Stimulated activated memory B cell treated with anti-CD40 and anti-IgM and Interleukin-4, amounts not matched to agents 10 μg/mL and 1 μg/mL and 100 μg/mL, for 72 hours (primary cell): ENCODE measurements at regions not wholly inside any gene's neighbourhood (a gene's known extent, or its start where the extent isn't known, plus 50 kb on each side); places are given as distances from the start of the nearest gene placed in this dataset.

Experiments used
- ATAC-seq: fragments of 150-1000 bp; cut with Tn5 transposase; 2 replicates; pipeline ENCODE4 v1.10.0; 2021
- H3K27ac Mint-ChIP-seq: one replicate; pipeline ENCODE4 v1.8.0; 2022; ENCODE audit warnings: mild to moderate bottlenecking, mixed read lengths
- H3K27me3 Mint-ChIP-seq: one replicate; pipeline ENCODE4 v1.8.0; 2022; ENCODE audit warnings: mixed read lengths
- H3K36me3 Mint-ChIP-seq: one replicate; pipeline ENCODE4 v1.8.0; 2022; ENCODE audit warnings: mixed read lengths
- H3K4me1 Mint-ChIP-seq: one replicate; pipeline ENCODE4 v1.8.0; 2022; ENCODE audit warnings: mixed read lengths
- H3K4me3 Mint-ChIP-seq: one replicate; pipeline ENCODE4 v1.8.0; 2022; ENCODE audit warnings: mild to moderate bottlenecking, moderate library complexity, mixed read lengths
- H3K9me3 Mint-ChIP-seq: one replicate; pipeline ENCODE4 v1.8.0; 2022; ENCODE audit warnings: mixed read lengths

DNA sequence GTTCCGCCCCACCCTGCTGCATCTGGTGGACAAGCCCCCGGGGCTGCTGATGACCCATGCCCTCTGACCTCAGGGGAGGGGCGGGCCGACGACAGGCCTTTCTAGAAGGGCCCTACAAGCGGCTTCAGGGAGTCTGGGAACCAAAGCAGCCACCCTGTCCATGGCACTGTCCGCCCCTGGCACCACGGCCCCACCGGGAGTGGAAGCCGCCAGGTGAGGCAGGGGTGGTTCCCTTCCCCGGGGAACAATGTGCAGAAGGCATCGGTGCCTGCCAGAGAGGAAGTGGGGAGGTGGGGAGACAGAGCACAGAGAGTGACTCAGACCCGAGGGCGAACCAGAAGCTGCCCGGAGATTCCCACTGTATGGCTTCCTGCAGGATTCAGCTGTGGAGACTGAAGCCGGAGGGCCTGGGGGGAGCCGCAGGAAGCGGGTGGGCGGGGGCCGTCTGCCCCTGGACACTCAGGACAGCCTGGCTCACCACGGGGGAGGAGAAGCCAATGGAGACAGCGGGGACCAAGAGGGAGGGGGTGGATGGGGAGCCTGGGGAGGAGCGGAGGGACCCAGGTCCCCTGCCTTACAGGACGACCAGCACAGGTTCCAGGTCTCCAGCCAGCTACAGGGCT is 134.0 kb downstream of the TPRA1 start:
- Mint-ChIP-seq H3K4me3 (no peak overlapping the region), H3K4me1 (peaks cover 14% of the 10 kb centered on the region), H3K27me3 (peaks cover 82% of the 10 kb centered on the region), H3K27ac (no peak overlapping the region), H3K9me3 (no peaks in the 10 kb centered on the region), H3K36me3 (no peaks in the 10 kb centered on the region)
- ATAC-seq: no peak

DNA sequence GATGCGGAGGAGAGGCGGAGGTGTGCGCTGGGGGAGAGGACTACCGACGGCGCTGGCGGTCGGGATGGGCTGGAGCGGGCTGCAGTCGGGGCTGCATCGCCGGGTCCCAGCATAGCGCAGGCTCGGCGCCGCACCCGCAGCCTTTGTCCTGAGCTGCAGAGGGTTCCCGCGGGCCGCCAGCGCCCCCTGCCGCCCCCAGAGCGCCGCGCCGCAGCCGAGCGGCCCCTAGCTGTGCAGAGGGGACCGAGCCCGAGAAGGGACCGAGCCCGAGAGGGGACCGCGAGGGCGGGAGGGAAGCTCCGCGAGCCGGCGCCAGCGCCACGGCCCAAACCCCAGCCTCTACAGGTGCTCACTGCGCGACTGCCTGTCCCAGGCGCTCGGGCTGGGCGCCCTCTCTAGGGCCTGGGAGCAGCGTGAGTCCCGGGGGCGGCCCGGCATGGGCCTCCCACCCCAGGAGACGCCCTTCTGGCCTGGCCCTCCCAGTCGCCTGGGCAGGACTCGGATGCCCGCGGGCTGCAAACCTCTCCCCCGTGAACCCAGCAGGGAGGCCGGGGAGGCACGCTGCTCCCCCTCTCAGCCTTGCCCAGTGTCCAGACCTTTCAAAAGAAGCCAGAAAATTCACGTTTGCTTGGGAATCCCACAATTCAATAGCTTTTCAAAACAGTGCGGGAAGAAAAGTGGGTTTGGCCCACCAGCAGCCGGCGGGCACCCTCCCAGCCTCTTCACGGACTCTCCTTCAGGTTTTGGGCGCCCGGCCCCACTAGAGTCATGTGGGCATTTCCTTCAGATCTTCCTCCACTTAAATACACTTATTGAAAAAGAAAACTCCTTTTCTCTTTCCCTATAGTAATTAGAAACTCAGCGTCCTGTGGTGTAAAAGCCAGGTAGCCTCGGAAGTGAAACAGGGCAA is 134.7 kb downstream of the TPRA1 start:
- H3K4me3 Mint-ChIP-seq: no peak overlapping the region
- H3K27ac Mint-ChIP-seq: no peak overlapping the region
- peaks cover 14% of the 10 kb centered on the region for H3K4me1 Mint-ChIP-seq
- peaks cover 76% of the 10 kb centered on the region for H3K27me3 Mint-ChIP-seq
- H3K9me3 Mint-ChIP-seq: no peaks in the 10 kb centered on the region
- ATAC-seq: peak; percentile 74
- H3K36me3 Mint-ChIP-seq: no peaks in the 10 kb centered on the region

DNA sequence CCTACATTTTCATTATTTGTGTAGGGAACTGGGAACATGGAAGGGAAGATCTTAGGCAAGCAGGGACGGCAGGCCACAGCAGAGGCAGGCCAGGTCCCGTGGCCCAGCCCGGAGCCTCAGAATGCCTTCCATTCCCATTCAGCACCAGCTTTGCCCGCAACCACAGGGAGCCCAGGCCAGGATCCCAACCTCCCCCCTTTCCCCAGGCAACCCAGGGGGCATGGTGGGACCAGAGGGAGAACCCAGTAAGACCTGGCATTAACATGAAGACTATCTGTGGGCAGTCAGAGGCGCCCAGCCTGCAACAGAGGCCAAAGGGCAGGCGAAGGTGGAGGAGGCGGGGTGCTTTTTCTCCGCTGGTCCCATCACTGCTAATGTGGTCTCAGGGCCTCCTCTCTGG is 135.6 kb downstream of the TPRA1 start:
- peaks cover 14% of the 10 kb centered on the region for H3K4me1 Mint-ChIP-seq
- peak overlapping the region; percentile 2 for H3K4me3 Mint-ChIP-seq
- H3K27me3 Mint-ChIP-seq: peaks cover 78% of the 10 kb centered on the region

DNA sequence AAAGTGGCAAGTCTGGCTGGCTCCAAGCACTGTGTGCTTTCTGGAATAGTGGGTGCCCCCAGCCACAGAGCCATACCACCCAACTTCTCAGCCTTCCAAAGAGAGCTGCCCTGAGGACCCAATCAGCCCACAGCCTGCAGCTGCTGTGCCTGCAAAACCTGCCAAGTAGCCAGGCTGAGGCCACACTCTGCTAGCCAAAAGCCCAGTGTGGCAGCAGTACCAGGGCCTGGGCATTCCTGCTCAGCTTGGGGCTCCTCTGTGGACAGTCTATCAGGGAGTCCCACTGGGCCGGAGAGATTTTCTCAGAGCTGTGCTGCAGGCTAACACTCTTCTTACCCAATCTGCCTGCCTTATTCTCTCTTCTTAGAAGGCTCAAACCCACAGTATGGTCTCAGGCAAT is 136.5 kb downstream of the TPRA1 start:
- Mint-ChIP-seq H3K9me3 (no peaks in the 10 kb centered on the region), H3K27me3 (peaks cover 77% of the 10 kb centered on the region), H3K27ac (no peak overlapping the region), H3K4me3 (no peak overlapping the region), H3K4me1 (peaks cover 14% of the 10 kb centered on the region), H3K36me3 (no peaks in the 10 kb centered on the region)
- no peak for ATAC-seq

More for the DNA sequence above, 135.6 kb downstream of the TPRA1 start:
- no peaks in the 10 kb centered on the region for H3K36me3 Mint-ChIP-seq
- no peak overlapping the region for H3K27ac Mint-ChIP-seq
- ATAC-seq: no peak
- no peaks in the 10 kb centered on the region for H3K9me3 Mint-ChIP-seq

DNA sequence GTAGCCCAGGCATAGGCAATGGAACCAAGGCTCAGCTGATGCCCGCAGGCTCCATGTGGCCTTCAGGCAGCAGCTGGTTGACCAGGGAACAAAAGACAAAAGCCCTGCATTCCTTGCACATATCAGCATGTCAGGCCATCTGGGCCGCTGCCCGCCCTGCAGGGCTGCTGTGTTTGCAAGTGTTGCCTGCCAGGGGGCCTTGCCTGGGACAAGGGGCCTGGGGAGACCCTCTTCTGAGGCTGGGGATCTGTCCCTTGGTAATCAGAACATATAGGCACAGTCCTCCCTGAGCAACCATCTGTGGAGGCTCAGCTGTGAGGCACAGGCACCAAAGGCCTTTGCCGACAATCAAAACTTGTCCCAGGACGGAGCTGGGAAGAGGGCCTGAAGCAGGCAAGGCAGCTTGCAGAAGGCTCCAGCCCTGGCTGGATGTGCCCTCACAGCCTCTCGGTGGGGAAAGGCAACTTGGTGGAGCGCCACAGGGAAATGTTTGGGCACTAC is 138.2 kb downstream of the TPRA1 start:
- ATAC-seq: no peak
- Mint-ChIP-seq H3K4me3 (no peak overlapping the region), H3K27ac (no peak overlapping the region), H3K27me3 (peaks cover 77% of the 10 kb centered on the region), H3K36me3 (no peaks in the 10 kb centered on the region), H3K4me1 (peaks cover 14% of the 10 kb centered on the region), H3K9me3 (no peaks in the 10 kb centered on the region)

DNA sequence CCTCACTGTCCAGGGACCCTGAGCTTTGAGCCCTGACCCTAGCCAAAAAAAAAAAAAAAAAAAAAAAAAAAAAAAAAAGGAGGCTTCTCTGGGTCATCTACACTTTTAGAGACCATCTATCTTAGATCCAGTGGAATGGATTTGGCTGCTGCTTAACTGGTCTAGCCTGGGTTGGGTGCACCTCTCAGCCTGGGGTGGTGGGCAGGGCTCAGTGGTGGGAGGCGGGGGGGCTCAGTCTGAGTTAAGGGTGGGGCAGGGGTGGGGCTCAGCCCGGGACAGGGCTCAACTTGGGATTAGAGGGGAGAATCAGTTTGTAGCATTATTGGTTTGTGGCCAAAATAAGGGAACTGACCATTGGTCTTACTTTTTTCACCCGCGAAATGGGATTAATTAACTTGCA is 139.2 kb downstream of the TPRA1 start:
- no peaks in the 10 kb centered on the region for H3K36me3 Mint-ChIP-seq
- H3K27me3 Mint-ChIP-seq: peaks cover 76% of the 10 kb centered on the region
- peaks cover 11% of the 10 kb centered on the region for H3K4me1 Mint-ChIP-seq
- no peak for ATAC-seq
- no peak overlapping the region for H3K27ac Mint-ChIP-seq
- no peak overlapping the region for H3K4me3 Mint-ChIP-seq
- H3K9me3 Mint-ChIP-seq: no peaks in the 10 kb centered on the region

DNA sequence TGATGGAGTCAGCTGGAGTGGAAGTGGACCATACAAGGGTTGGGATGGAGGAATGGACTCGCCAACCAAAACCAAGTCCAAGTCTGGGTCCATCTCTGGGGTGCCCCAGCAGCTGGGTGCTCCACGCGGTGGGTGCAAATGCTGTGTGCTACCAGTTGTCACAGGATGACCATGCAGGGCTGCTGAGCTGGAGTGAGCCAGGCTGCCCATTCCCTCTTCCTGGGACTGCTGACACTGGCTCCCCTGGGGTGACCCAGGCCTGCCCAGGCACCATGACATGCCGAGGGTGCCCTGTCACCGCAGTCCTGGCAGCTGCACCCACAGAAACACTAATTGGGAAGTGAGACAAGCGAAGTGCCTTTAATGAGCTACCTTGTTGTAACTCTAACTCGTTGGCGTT is 140.2 kb downstream of the TPRA1 start:
- ATAC-seq: no peak
- Mint-ChIP-seq H3K36me3 (no peaks in the 10 kb centered on the region), H3K9me3 (no peaks in the 10 kb centered on the region), H3K4me3 (no peak overlapping the region), H3K27me3 (peaks cover 75% of the 10 kb centered on the region), H3K27ac (no peak overlapping the region), H3K4me1 (peaks cover 5% of the 10 kb centered on the region)

DNA sequence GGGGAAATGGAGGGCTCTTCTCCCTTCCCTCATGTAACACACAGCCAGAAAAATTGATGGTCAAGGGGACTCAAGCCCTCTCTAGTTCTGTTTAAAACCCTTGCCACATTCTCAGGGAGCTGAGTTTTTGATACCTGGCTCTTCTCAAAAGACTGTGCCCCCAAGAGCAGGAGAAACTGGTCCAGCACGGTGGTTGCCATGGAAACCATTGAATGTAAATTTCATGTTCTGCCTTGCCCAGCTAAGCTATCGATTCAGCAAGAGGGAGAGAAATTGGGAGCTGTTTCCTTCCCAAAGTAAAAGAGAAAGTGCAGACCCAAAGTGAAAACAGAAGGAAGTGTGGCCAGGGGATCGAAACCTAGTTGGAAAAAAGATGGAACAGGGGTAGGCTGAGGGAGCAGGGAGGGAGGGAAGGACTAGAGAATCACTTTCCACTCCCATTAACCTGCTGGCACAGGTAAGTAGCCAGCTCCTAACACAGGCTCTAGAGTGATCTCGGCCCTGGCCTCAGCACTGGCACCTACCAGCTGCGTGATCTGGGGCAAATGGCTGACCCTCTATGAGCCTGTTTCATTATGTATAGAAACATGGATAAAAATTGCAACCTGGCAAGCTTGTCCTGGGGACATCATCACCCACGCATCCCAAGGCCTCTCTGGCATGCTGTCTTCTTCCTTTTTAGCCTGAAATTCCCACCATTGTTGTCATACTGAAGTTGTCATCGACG is 140.9 kb downstream of the TPRA1 start:
- H3K36me3 Mint-ChIP-seq: no peaks in the 10 kb centered on the region
- no peak overlapping the region for H3K27ac Mint-ChIP-seq
- no peak overlapping the region for H3K4me3 Mint-ChIP-seq
- no peaks in the 10 kb centered on the region for H3K4me1 Mint-ChIP-seq
- ATAC-seq: no peak
- peaks cover 68% of the 10 kb centered on the region for H3K27me3 Mint-ChIP-seq
- no peaks in the 10 kb centered on the region for H3K9me3 Mint-ChIP-seq

DNA sequence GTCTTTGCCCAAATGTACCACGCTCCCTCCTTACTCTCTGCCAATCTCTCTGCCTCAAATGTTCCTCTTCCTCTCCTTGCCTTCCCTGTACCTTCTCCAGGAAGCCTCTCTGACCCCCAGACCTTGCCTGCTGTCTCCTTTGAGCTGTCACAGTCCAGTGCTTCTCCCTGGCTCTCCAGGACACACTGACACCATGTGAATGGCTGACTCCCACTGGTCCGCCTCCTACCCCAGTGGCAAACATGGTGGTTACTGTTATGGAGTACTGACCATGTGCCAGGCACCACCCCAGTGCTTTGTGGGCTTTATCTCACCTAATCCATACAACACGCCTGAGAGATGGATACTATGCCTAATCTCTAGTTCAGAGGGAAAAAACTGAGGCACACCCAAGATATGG is 141.9 kb downstream of the TPRA1 start:
- Mint-ChIP-seq H3K9me3 (no peaks in the 10 kb centered on the region), H3K27me3 (peaks cover 61% of the 10 kb centered on the region)

DNA sequence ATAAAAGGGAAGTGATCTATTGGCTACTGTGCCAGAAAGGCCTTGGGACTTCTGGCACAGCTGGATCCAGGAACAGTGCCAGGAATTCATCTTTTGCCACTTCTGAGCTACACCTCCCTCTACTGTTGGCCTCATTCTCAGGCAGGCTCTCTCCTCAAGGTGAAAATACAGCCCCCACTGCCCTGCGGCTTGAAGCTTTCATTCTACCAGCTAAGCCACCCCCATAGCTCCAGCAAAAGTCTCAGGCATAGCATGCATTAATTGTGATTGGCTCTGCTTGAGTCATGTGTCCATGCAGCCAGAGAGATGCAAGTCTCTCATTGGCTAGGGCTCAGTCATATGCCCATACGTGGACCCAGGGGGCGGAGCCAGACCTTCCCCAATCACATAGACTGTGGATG is 142.4 kb downstream of the TPRA1 start:
- no peak overlapping the region for H3K27ac Mint-ChIP-seq
- H3K36me3 Mint-ChIP-seq: no peaks in the 10 kb centered on the region
- H3K4me3 Mint-ChIP-seq: no peak overlapping the region
- ATAC-seq: no peak
- H3K9me3 Mint-ChIP-seq: no peaks in the 10 kb centered on the region
- H3K27me3 Mint-ChIP-seq: peaks cover 65% of the 10 kb centered on the region
- no peaks in the 10 kb centered on the region for H3K4me1 Mint-ChIP-seq

More for the DNA sequence above, 141.9 kb downstream of the TPRA1 start:
- H3K36me3 Mint-ChIP-seq: no peaks in the 10 kb centered on the region
- no peaks in the 10 kb centered on the region for H3K4me1 Mint-ChIP-seq
- H3K4me3 Mint-ChIP-seq: no peak overlapping the region
- ATAC-seq: no peak
- no peak overlapping the region for H3K27ac Mint-ChIP-seq

DNA sequence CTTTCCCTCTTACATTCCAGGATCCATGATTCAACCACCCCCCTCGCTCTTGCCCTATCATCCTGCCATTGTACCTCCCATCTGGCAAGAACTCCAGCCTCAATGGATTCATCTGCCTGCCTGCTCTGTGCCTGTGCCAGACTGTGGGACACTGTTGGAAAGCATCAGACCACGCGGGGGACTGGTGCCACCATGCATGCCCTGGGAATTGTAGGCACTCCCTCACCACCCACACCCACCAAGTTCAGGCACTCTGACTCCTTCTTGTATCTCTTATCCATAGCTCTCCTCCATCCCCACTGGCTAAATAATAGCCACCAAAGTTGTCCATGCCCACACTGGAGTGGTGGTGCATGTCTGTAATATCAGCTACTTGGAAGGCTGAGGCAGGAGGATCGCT is 143.8 kb downstream of the TPRA1 start:
- Mint-ChIP-seq H3K4me1 (no peaks in the 10 kb centered on the region), H3K27ac (no peak overlapping the region), H3K4me3 (no peak overlapping the region), H3K36me3 (no peaks in the 10 kb centered on the region), H3K27me3 (peaks cover 63% of the 10 kb centered on the region), H3K9me3 (no peaks in the 10 kb centered on the region)
- no peak for ATAC-seq

DNA sequence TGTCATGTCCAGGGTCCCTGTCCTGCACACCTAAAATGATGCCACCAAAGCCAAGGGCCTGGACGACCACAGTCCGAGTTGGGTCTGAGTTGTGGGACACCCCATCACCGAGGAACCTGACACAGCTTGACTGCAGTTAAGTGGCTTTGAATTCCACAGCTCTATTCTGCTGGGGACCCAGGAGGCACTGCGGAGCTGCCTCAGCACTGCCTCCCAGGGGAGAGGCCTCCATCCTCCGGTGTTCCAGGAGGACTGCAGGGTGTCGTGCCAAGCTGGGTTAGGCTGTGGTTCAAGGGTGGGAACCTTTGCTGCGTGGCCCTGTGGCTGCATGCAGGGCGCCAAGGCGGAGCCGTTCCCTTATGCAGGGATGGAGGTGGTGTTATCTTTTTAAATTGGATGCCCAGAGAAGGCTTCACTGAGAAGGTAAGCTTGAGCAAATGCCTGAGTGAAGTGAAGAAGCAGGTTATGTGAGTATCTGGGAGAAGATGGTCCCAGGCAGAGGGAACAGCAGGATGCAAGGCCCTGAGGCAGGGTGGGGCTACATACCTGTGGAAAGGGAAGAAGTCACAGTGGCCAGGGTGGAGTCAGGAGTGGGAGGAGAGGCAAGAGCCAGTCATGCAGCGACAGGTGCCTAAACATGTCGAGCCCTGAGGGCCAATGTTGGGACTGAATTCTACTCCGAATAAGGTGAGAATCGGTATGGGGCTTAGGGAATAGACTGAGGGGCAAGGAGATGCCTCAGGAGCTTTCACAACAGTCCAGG is 144.8 kb downstream of the TPRA1 start:
- Mint-ChIP-seq H3K4me1 (no peaks in the 10 kb centered on the region), H3K4me3 (no peak overlapping the region), H3K36me3 (no peaks in the 10 kb centered on the region), H3K27ac (no peak overlapping the region), H3K9me3 (no peaks in the 10 kb centered on the region), H3K27me3 (peaks cover 59% of the 10 kb centered on the region)
- ATAC-seq: no peak

DNA sequence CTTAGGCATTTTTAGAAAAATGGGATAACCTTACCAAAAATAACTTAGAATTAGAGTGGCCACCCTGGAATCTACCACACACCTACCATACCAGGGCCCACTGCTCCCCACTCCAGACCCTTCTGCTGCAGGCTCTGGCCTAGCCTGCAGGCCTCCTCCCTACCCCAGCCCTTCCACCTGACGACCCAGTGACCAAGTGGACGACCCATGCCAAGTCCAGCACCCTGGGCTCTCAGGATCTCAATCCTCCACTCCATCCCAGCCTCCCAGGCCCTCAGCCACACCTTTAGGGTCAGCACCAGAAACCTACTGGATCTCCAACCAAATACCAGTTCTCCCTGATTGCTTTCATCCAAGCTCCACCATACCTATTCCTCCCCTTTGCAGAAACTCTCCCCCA is 145.8 kb downstream of the TPRA1 start:
- Mint-ChIP-seq H3K27me3 (peaks cover 49% of the 10 kb centered on the region), H3K9me3 (no peaks in the 10 kb centered on the region), H3K4me3 (no peak overlapping the region), H3K36me3 (no peaks in the 10 kb centered on the region), H3K27ac (no peak overlapping the region), H3K4me1 (no peaks in the 10 kb centered on the region)
- no peak for ATAC-seq

DNA sequence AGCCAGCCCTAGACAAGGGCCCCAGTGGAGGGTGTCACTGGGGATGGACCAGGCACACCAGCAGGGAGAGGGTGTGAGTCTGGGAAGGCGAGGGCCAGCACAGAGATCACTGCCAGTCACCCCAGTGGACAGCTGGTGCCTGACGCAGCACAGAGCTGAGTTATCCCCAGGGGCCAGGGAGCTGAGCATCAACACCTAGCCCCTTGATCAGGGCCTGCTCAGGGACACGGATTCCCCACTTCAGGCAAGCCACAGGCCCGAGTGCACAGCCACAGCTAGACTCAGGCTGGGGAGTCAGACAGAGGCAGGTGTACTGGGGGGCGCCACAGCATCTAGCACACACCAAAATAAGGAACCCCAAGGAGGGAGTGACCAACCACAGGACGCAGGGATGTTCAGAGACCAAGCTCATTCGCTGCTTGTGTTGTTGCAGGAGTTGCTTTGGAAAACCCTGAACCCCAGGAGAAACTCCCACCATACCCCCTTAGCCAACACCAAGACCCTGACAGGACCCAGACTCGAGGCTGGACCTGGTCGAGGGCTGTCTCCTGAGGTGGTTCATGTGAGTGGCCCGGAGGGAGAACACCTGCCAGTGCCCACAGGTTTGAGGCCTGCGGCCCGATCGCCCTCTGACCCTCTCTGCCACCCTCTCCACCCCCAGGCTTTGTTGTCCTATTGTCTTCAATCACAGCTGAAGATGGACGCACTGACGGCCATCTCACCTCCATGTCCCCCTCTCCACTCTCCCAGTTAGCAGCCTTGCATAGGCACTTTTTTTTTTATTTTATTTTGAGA is 146.8 kb downstream of the TPRA1 start:
- no peak for ATAC-seq

More for the DNA sequence above, 146.8 kb downstream of the TPRA1 start:
- Mint-ChIP-seq H3K27me3 (peaks cover 45% of the 10 kb centered on the region), H3K27ac (no peak overlapping the region), H3K4me1 (no peaks in the 10 kb centered on the region), H3K36me3 (no peaks in the 10 kb centered on the region), H3K9me3 (no peaks in the 10 kb centered on the region), H3K4me3 (no peak overlapping the region)
